Neuron (in vitro differentiated cells): ENCODE measurements at regions not wholly inside any gene's neighbourhood (a gene's known extent, or its start where the extent isn't known, plus 50 kb on each side); places are given as distances from the start of the nearest gene placed in this dataset.

Experiments used
- H2AFZ ChIP-seq: one replicate; pipeline ENCODE4 v1.6.1; 2013; ENCODE audit warnings: low read depth, mild to moderate bottlenecking, inconsistent platforms, low read length, moderate library complexity
- H3K27me3 ChIP-seq: one replicate; pipeline ENCODE4 v1.6.1; 2013; ENCODE audit warnings: low read length; ENCODE audit not compliant: insufficient read depth
- H3K36me3 ChIP-seq: one replicate; pipeline ENCODE4 v1.6.1; 2013; ENCODE audit warnings: low read length; ENCODE audit not compliant: insufficient read depth
- H3K4me1 ChIP-seq: one replicate; pipeline ENCODE4 v1.6.1; 2013; ENCODE audit warnings: low read length; ENCODE audit not compliant: insufficient read depth
- H3K4me3 ChIP-seq: 2 replicates; pipeline ENCODE4 v1.5.1; 2013; ENCODE audit warnings: mild to moderate bottlenecking, low read length, moderate library complexity
- H3K9me3 ChIP-seq: one replicate; pipeline ENCODE4 v1.6.1; 2013; ENCODE audit warnings: low read length

DNA sequence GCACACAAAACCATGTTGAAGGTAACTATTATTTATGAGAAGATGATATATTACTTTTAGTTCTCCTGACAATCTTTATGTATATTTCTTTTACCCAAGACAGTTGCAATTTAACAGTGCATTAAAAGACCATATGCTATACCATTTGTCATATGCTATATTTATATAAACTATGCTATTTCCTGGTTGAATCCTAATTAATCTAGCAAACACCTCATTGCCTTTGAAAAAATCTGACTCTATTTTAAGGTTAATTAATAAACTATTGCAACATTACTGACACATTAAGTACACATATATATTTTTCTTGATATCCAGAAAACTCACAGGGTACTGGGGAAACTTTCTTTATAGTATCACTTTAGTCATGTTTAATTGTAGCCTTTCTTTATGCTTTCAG lies 649.4 kb upstream of the PCDH20 start:
- Histone ChIP-seq H2AFZ (no peak overlapping the region), H3K4me3 (no peak overlapping the region), H3K9me3 (no peaks in the 10 kb centered on the region), H3K36me3 (no peaks in the 10 kb centered on the region), H3K4me1 (no peaks in the 10 kb centered on the region), H3K27me3 (no peaks in the 10 kb centered on the region)

GRCh38 chr13:62061751-62062150 lies 646.1 kb upstream of the PCDH20 start:
- H2AFZ ChIP-seq = no peak overlapping the region

GRCh38 chr13:62060570-62060969 lies 644.9 kb upstream of the PCDH20 start:
- Histone ChIP-seq H3K4me1 (no peaks in the 10 kb centered on the region), H3K36me3 (no peaks in the 10 kb centered on the region), H3K9me3 (no peaks in the 10 kb centered on the region), H3K27me3 (no peaks in the 10 kb centered on the region), H3K4me3 (no peak overlapping the region), H2AFZ (no peak overlapping the region)

More at GRCh38 chr13:62061751-62062150, 646.1 kb upstream of the PCDH20 start:
- no peaks in the 10 kb centered on the region for H3K9me3 ChIP-seq
- no peak overlapping the region for H3K4me3 ChIP-seq
- H3K4me1 ChIP-seq = no peaks in the 10 kb centered on the region
- no peaks in the 10 kb centered on the region for H3K27me3 ChIP-seq
- no peaks in the 10 kb centered on the region for H3K36me3 ChIP-seq

- no peak overlapping the region for H3K4me3 ChIP-seq
- H3K4me1 ChIP-seq = no peaks in the 10 kb centered on the region
- H3K27me3 ChIP-seq = no peaks in the 10 kb centered on the region
- H2AFZ ChIP-seq = no peak overlapping the region
- H3K9me3 ChIP-seq = no peaks in the 10 kb centered on the region
- H3K36me3 ChIP-seq = no peaks in the 10 kb centered on the region
Observed at GRCh38 chr13:62057286-62057685, 641.6 kb upstream of the PCDH20 start.

- Histone ChIP-seq H2AFZ (no peak overlapping the region), H3K36me3 (no peaks in the 10 kb centered on the region), H3K4me1 (no peaks in the 10 kb centered on the region), H3K9me3 (peaks cover 5% of the 10 kb centered on the region), H3K4me3 (no peak overlapping the region), H3K27me3 (no peaks in the 10 kb centered on the region)
Observed at GRCh38 chr13:62049992-62050391, 634.3 kb upstream of the PCDH20 start.

DNA sequence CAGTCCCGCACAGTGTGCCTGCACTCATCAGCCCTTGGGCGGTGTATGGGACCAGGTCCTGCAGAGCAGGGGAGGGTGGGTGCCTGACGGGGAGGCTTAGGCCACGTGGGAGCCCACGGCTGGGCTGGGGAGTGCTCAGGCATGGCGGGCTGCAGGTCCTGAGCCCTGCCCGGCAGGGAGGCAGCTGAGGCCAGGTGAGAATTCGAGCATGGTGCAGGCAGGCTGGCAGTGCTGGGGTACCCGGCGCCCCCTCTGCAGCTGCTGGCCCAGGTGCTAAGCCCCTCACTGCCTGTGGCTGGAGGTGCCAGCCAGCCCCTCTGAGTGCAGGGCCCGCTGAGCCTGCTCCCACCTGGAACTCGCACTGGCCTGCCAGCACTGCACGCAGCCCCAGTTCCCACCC lies 630.9 kb upstream of the PCDH20 start:
- Histone ChIP-seq H3K9me3 (peaks cover 5% of the 10 kb centered on the region), H3K4me3 (no peak overlapping the region), H3K27me3 (no peaks in the 10 kb centered on the region)

GRCh38 chr13:62043600-62043999 lies 628.0 kb upstream of the PCDH20 start:
- Histone ChIP-seq H2AFZ (no peak overlapping the region), H3K27me3 (no peaks in the 10 kb centered on the region), H3K4me3 (no peak overlapping the region), H3K4me1 (no peaks in the 10 kb centered on the region), H3K9me3 (peaks cover 5% of the 10 kb centered on the region), H3K36me3 (no peaks in the 10 kb centered on the region)

More for the DNA sequence above, 630.9 kb upstream of the PCDH20 start:
- H3K36me3 ChIP-seq = no peaks in the 10 kb centered on the region
- H2AFZ ChIP-seq = no peak overlapping the region
- no peaks in the 10 kb centered on the region for H3K4me1 ChIP-seq

DNA sequence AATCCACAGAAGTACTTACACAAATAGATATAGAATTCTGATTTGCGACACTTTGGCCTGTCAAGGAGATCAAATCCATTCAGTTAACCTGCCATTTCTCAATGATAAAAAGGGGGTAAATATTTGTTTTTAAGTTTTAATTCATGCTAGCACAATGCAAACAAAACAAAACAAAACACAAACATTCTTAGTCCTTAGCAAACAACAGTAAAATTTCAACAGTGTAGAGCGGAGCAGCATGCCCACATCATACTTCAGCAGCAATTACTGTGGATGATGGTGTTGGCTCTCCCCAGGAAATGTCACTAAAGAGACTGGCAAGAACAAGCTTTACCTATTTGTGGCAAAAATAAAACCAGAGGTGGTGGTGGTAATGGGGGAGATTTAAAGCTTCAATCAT lies 625.2 kb upstream of the PCDH20 start:
- H3K4me1 ChIP-seq = no peaks in the 10 kb centered on the region
- H3K4me3 ChIP-seq = no peak overlapping the region
- no peak overlapping the region for H2AFZ ChIP-seq
- H3K27me3 ChIP-seq = no peaks in the 10 kb centered on the region
- peaks cover 2% of the 10 kb centered on the region for H3K9me3 ChIP-seq
- H3K36me3 ChIP-seq = no peaks in the 10 kb centered on the region

- no peaks in the 10 kb centered on the region for H3K36me3 ChIP-seq
- H3K4me1 ChIP-seq = no peaks in the 10 kb centered on the region
- no peak overlapping the region for H3K4me3 ChIP-seq
- H3K9me3 ChIP-seq = no peaks in the 10 kb centered on the region
- no peak overlapping the region for H2AFZ ChIP-seq
- H3K27me3 ChIP-seq = no peaks in the 10 kb centered on the region
Observed at GRCh38 chr13:62040078-62040477, 624.4 kb upstream of the PCDH20 start.

GRCh38 chr13:62038214-62038613 lies 622.6 kb upstream of the PCDH20 start:
- Histone ChIP-seq H3K4me1 (no peaks in the 10 kb centered on the region), H3K9me3 (no peaks in the 10 kb centered on the region), H2AFZ (no peak overlapping the region), H3K4me3 (no peak overlapping the region), H3K36me3 (no peaks in the 10 kb centered on the region), H3K27me3 (no peaks in the 10 kb centered on the region)

DNA sequence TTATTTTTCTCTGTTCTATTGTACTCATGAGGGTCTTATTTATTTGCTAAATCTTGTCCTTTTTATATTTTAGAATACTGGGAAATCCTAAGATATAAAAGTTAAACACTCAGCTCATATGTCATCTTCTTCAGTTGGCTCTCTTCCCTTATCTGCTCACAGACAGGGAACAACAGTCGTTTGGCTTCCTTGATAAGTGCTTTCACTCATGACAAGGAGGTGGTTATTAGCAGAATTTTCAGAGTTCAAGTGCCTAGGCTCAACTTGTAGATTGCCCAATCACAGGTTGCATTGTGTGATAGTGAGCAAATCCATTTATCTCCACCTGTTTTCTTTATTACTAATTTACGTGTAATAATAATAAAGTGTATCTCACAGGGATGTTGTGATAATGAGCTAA lies 620.3 kb upstream of the PCDH20 start:
- Histone ChIP-seq H3K27me3 (no peaks in the 10 kb centered on the region), H2AFZ (no peak overlapping the region), H3K4me3 (no peak overlapping the region), H3K9me3 (no peaks in the 10 kb centered on the region), H3K36me3 (no peaks in the 10 kb centered on the region), H3K4me1 (no peaks in the 10 kb centered on the region)

DNA sequence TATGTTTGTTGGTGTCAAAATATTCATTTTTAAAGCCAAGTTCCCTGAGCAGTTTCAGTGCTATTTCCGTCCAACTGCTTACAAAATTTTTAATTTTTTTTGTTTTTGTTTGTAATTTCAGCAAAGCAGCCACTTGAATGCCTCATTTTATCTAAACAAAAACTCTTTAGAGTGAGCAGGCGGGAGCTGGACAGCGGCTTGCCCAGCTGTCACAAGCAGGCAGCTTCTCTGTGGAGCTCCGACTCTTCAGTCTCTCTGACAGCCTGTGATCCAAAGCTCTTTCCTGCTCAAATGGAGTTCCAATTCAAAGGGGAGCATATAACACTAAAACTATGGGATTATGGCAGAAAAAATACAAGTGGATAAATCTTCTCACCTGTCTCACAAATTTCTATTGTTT lies 618.3 kb upstream of the PCDH20 start:
- Histone ChIP-seq H2AFZ (no peak overlapping the region), H3K4me1 (no peaks in the 10 kb centered on the region), H3K9me3 (no peaks in the 10 kb centered on the region), H3K36me3 (no peaks in the 10 kb centered on the region), H3K27me3 (no peaks in the 10 kb centered on the region), H3K4me3 (no peak overlapping the region)

- Histone ChIP-seq H3K9me3 (no peaks in the 10 kb centered on the region), H3K36me3 (no peaks in the 10 kb centered on the region), H3K4me1 (no peaks in the 10 kb centered on the region), H2AFZ (no peak overlapping the region), H3K27me3 (no peaks in the 10 kb centered on the region), H3K4me3 (no peak overlapping the region)
Observed at GRCh38 chr13:62022369-62022768, 606.7 kb upstream of the PCDH20 start.

- Histone ChIP-seq H3K36me3 (no peaks in the 10 kb centered on the region), H3K9me3 (no peaks in the 10 kb centered on the region), H2AFZ (no peak overlapping the region), H3K27me3 (no peaks in the 10 kb centered on the region), H3K4me1 (no peaks in the 10 kb centered on the region), H3K4me3 (no peak overlapping the region)
Observed at GRCh38 chr13:62019858-62020257, 604.2 kb upstream of the PCDH20 start.
